ENCODE measurements at regions not wholly inside any gene's neighbourhood (a gene's known extent, or its start where the extent isn't known, plus 50 kb on each side); places are given as distances from the start of the nearest gene placed in this dataset.

DNA sequence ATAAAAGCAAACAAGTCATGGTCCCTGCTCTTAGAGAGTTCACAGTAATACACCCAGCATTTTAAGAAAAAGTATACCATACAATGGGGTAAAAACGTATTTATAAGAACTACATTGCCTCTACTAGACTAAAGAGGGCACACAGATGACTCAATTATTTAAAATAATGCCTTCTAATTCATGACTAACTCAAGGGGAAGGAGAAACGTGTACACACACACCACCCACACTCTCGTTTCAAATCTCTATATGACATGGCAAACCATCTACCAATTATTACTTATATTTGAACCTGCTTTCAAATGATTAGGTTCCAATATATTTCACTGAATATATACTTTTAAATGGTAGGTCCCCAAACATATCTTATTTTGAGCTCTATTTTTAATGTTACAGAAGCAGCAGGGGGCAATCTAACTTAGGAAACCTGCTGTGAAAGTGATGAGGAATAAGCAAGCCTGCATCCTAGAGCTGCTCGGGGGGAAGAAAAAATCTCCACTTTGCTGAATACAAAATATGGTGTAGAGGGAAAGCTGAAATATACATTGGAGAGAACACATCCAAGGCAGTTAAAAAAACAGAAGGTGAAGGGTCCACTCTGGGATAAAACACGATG lies 232.4 kb upstream of the PSMD7 start (continued):
- TF ChIP-seq HBP1 (CRISPR knock-in tag; IDR thresholded peaks at IDR 0.05; ENCODE audit: low read depth) = no peak
- TF ChIP-seq ZNF256 (CRISPR knock-in tag; conservative IDR thresholded peaks at IDR 0.05) = no peak
- no peak for TF ChIP-seq DR1 (CRISPR knock-in tag; IDR thresholded peaks at IDR 0.05)
- no peak for TF ChIP-seq PAWR (CRISPR knock-in tag; IDR thresholded peaks at IDR 0.05; ENCODE audit: borderline replicate concordance)
- TF ChIP-seq TCF7L2 (IDR thresholded peaks at IDR 0.05; ENCODE audit: low read depth, low read length) = no peak
- no peak for TF ChIP-seq FIP1L1 (IDR thresholded peaks at IDR 0.05; ENCODE audit: borderline replicate concordance, insufficient read depth, low read depth, low read length)

GRCh38 chr16:74053826-74054225 lies 242.8 kb upstream of the PSMD7 start:
- Histone ChIP-seq H3K27me3 (ENCODE audit: control insufficient read depth in 1 of 2, insufficient read depth in 2 of 2, low read length in 2 of 2) (no peaks in the 10 kb centered on the region), H3K79me2 (ENCODE audit: insufficient read depth, low read length) (no peaks in the 10 kb centered on the region), H3K4me3 (replicated peaks in 1 of 3; ENCODE audit: insufficient read depth in 1 of 3, low read depth in 2 of 3, low read length in 3 of 3) (no peak overlapping the region), H3K9me3 (ENCODE audit: low read length) (peaks cover 6% of the 10 kb centered on the region; the same call in 1 of the 2 replicates), H4K20me1 (ENCODE audit: insufficient read depth, low read length) (no peaks in the 10 kb centered on the region), H3K4me2 (ENCODE audit: low read depth, low read length) (no peak overlapping the region), H3K36me3 (replicated peaks in 1 of 2; ENCODE audit: control insufficient read depth in 1 of 2, insufficient read depth in 2 of 2, low read length in 2 of 2) (no peaks in the 10 kb centered on the region), H3K9ac (ENCODE audit: insufficient read depth, low read depth, low read length) (no peak overlapping the region), H2AFZ (ENCODE audit: low read length) (no peak overlapping the region), H3K4me1 (ENCODE audit: insufficient read depth, low read length) (no peaks in the 10 kb centered on the region), H3K27ac (ENCODE audit: extremely low read length, insufficient read depth, low read length) (no peak overlapping the region)
- no peak for TF ChIP-seq ZNF781 (CRISPR knock-in tag; IDR thresholded peaks at IDR 0.05; ENCODE audit: borderline replicate concordance, not compliant biosample characterization)
- no peak for TF ChIP-seq MAFK (conservative IDR thresholded peaks at IDR 0.05 in 1 of 2, IDR thresholded peaks at IDR 0.05 in 1 of 2; ENCODE audit: low read length in 2 of 2)
- no peak for TF ChIP-seq NR1H2 (CRISPR knock-in tag; IDR thresholded peaks at IDR 0.05; ENCODE audit: borderline replicate concordance, low read depth)
- TF ChIP-seq TFDP2 (CRISPR knock-in tag; IDR thresholded peaks at IDR 0.05) = no peak
- no peak for TF ChIP-seq MAFF (IDR thresholded peaks at IDR 0.05; ENCODE audit: low read depth, low read length)
- CTCF ChIA-PET (ENCODE audit: low intra/inter-chr PET ratio, low total read pairs) = no interaction called here
- DNase-seq (ENCODE audit: low spot score) (no peak), ATAC-seq (no peak), FAIRE-seq (no peak)
- WGBS (ENCODE audit: low lambda C conversion rate) = 1% methylated on average over 4 of the region's 4 CpGs
- in situ Hi-C loops (cut with HindIII; ENCODE audit: extremely low pct_ligation_motif_present, low pct_unique_long_range_greater_than_20kb) = no loop called here
- no TSS peak for BruUV-seq (replicated peaks)
- POLR2A ChIA-PET = no interaction called here
- intact Hi-C loops (cut with micrococcal nuclease; ENCODE audit: unreplicated experiment) = no loop called here

Data from HepG2 (cell line).